ENCODE measurements at regions not wholly inside any gene's neighbourhood (a gene's known extent, or its start where the extent isn't known, plus 50 kb on each side); places are given as distances from the start of the nearest gene placed in this dataset.

DNA sequence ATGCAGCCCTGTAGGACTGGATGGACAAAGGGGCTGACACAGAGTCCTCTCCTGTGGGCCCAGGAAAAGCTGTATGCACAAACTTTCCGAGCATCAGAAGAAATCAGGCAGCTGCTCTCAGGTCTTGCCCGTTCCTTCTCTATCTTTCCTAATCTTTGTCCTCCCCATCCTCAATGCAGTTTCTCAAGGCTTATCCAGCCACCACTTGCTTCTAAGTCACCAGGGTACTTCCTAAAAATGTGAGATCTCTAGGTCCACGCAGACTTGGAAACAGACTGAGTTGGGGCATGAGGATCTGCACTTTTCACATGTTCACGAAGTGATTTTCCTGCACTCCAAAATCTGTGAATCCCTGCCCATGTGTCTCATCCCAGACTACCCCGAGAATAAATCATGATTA is 394.5 kb upstream of the SLC35B3 start:
- no CpG with 5 or more reads among the region's 5 CpGs for WGBS (ENCODE audit: extremely low coverage, insufficient read length, low lambda C conversion rate)
- no peaks in the 10 kb centered on the region for H3K9me3 Mint-ChIP-seq

More for the DNA sequence above, 394.5 kb upstream of the SLC35B3 start:
- no peaks in the 10 kb centered on the region for H4K20me1 ChIP-seq (ENCODE audit: control insufficient read depth, insufficient read depth, insufficient read length)
- no peak overlapping the region for H4K8ac ChIP-seq (replicated peaks; ENCODE audit: insufficient read length, low read depth, low read length)
- H3K14ac ChIP-seq (ENCODE audit: insufficient read depth, low read length) = no peak overlapping the region
- H3K4me2 ChIP-seq (ENCODE audit: insufficient read depth, insufficient read length, low read length) = no peak overlapping the region
- no peak overlapping the region for H3K56ac ChIP-seq (ENCODE audit: insufficient read length, low read depth, low read length)
- no peak overlapping the region for H3K27ac ChIP-seq (ENCODE audit: insufficient read length, low read depth, low read length)
- H3K23me2 ChIP-seq (ENCODE audit: insufficient read length, low read depth, low read length, poor library complexity, severe bottlenecking) = no peaks in the 10 kb centered on the region
- H3K27me3 ChIP-seq (ENCODE audit: insufficient read depth, low read length) = no peaks in the 10 kb centered on the region
- Mint-ChIP-seq H3K27me3 (ENCODE audit: low read depth) (no peaks in the 10 kb centered on the region), H3K36me3 (ENCODE audit: insufficient read depth in 1 of 3, low read depth in 3 of 3) (no peaks in the 10 kb centered on the region), H3K4me3 (no peak overlapping the region), H3K4me1 (no peaks in the 10 kb centered on the region), H3K27ac (no peak overlapping the region; a peak in 1 of 7 replicates)
- H2BK15ac ChIP-seq (ENCODE audit: low read depth, low read length) = no peak overlapping the region
- H3K9me3 ChIP-seq (ENCODE audit: control insufficient read depth, low read depth, low read length) = no peaks in the 10 kb centered on the region
- H2BK12ac ChIP-seq (ENCODE audit: insufficient read length, low read depth, low read length) = no peak overlapping the region
- H3K4me1 ChIP-seq (ENCODE audit: insufficient read depth, low read length) = no peaks in the 10 kb centered on the region
- no peak overlapping the region for H2BK120ac ChIP-seq (ENCODE audit: low read depth, low read length, poor library complexity, severe bottlenecking)
- H3K79me1 ChIP-seq (ENCODE audit: insufficient read depth, low read depth, low read length, poor library complexity, severe bottlenecking) = no peaks in the 10 kb centered on the region
- H4K91ac ChIP-seq (ENCODE audit: insufficient read length, low read depth, low read length) = no peak overlapping the region
- H3K9ac ChIP-seq (ENCODE audit: extremely low read depth, insufficient read length, low read length) = no peak overlapping the region
- H3T11ph ChIP-seq (ENCODE audit: low read length) = no peak overlapping the region
- no peak overlapping the region for H3K4ac ChIP-seq (ENCODE audit: low read depth, low read length)
- H3K18ac ChIP-seq (ENCODE audit: insufficient read length, low read depth, low read length) = no peak overlapping the region
- H3K23ac ChIP-seq (ENCODE audit: insufficient read length, low read depth, low read length) = no peak overlapping the region
- no peak overlapping the region for H4K5ac ChIP-seq (ENCODE audit: insufficient read length, low read depth, low read length)
- H2BK5ac ChIP-seq (ENCODE audit: insufficient read length, low read length) = no peak overlapping the region
- no peaks in the 10 kb centered on the region for H3K79me2 ChIP-seq (ENCODE audit: insufficient read depth, low read length)
- no peak overlapping the region for H2BK20ac ChIP-seq (ENCODE audit: low read depth, low read length, poor library complexity, severe bottlenecking)
- no peak overlapping the region for H2AFZ ChIP-seq (ENCODE audit: low read length)
- TF ChIP-seq CTCF (conservative IDR thresholded peaks at IDR 0.05) = no peak
- H2AK5ac ChIP-seq (ENCODE audit: insufficient read length, low read length) = no peak overlapping the region
- no peak for DNase-seq

Data from H9 (cell line).